ENCODE measurements at regions not wholly inside any gene's neighbourhood (a gene's known extent, or its start where the extent isn't known, plus 50 kb on each side); places are given as distances from the start of the nearest gene placed in this dataset.

GRCh38 chr11:92167571-92167970, 57.0 kb upstream of the FAT3 start (continued):
- no peak for TF ChIP-seq CTCF (IDR thresholded peaks at IDR 0.05)
- no peak for TF ChIP-seq MAX (IDR thresholded peaks at IDR 0.05; ENCODE audit: low read depth)
- no peak for TF ChIP-seq FOSL2 (IDR thresholded peaks at IDR 0.05; ENCODE audit: borderline replicate concordance, low read depth)

- WGBS (ENCODE audit: low lambda C conversion rate): 45% methylated on average over 3 of the region's 3 CpGs
- no peak overlapping the region for H3K9ac ChIP-seq
- DNase-seq: no peak
- H3K79me2 ChIP-seq (ENCODE audit: insufficient read depth): no peaks in the 10 kb centered on the region
- no peaks in the 10 kb centered on the region for H4K20me1 ChIP-seq (ENCODE audit: insufficient read depth)
- H3K27ac ChIP-seq (ENCODE audit: low read depth in 2 of 2, low read length in 1 of 2): no peak overlapping the region
- POLR2A ChIA-PET: no interaction called here
- TF ChIP-seq FOSL2 (IDR thresholded peaks at IDR 0.05; ENCODE audit: borderline replicate concordance, low read depth) (no peak), TAF1 (IDR thresholded peaks at IDR 0.05; ENCODE audit: borderline replicate concordance, low read depth, low read length) (no peak)
- H3F3A ChIP-seq (replicated peaks; ENCODE audit: insufficient read depth): no peaks in the 10 kb centered on the region
- H3K36me3 ChIP-seq (replicated peaks in 1 of 2; ENCODE audit: control insufficient read depth in 1 of 2, insufficient read depth in 2 of 2, low read length in 1 of 2): no peaks in the 10 kb centered on the region
- no peak overlapping the region for H3K4me2 ChIP-seq
- H3K9me2 ChIP-seq: no peaks in the 10 kb centered on the region
- H3K4me3 ChIP-seq (ENCODE audit: low read depth in 2 of 2, low read length in 1 of 2): no peak overlapping the region
- no peak overlapping the region for H2AFZ ChIP-seq (ENCODE audit: low read depth)
- H3K27me3 ChIP-seq (ENCODE audit: insufficient read depth): no peaks in the 10 kb centered on the region
- CTCF ChIA-PET: no interaction called here
- no peaks in the 10 kb centered on the region for H3K4me1 ChIP-seq (ENCODE audit: control insufficient read depth in 1 of 2, insufficient read depth in 2 of 2, low read depth in 1 of 2, low read length in 1 of 2)
- H3K9me3 ChIP-seq: no peaks in the 10 kb centered on the region
Observed at GRCh38 chr11:92166335-92166734, 58.3 kb upstream of the FAT3 start.

- Histone ChIP-seq H4K20me1 (ENCODE audit: insufficient read depth) (no peaks in the 10 kb centered on the region), H3K9ac (no peak overlapping the region), H3F3A (replicated peaks; ENCODE audit: insufficient read depth) (no peaks in the 10 kb centered on the region), H3K4me3 (ENCODE audit: low read depth in 2 of 2, low read length in 1 of 2) (no peak overlapping the region), H3K27ac (ENCODE audit: low read depth in 2 of 2, low read length in 1 of 2) (no peak overlapping the region), H3K9me3 (no peaks in the 10 kb centered on the region), H3K27me3 (ENCODE audit: insufficient read depth) (no peaks in the 10 kb centered on the region), H3K79me2 (ENCODE audit: insufficient read depth) (no peaks in the 10 kb centered on the region), H3K4me1 (ENCODE audit: control insufficient read depth in 1 of 2, insufficient read depth in 2 of 2, low read depth in 1 of 2, low read length in 1 of 2) (no peaks in the 10 kb centered on the region; a peak in 1 of 4 replicates), H3K4me2 (no peak overlapping the region), H3K9me2 (no peaks in the 10 kb centered on the region), H3K36me3 (replicated peaks in 1 of 2; ENCODE audit: control insufficient read depth in 1 of 2, insufficient read depth in 2 of 2, low read length in 1 of 2) (no peaks in the 10 kb centered on the region), H2AFZ (ENCODE audit: low read depth) (no peak overlapping the region)
- ChIA-PET POLR2A (no interaction called here), CTCF (interaction anchor here (1.4 kb wide), 1 partner anchor 13 kb away, joined by 3 read pairs; no protein-coding TSS in a partner anchor)
- DNase-seq: no peak
- 53% methylated on average over 1 of the region's 1 CpG for WGBS (ENCODE audit: low lambda C conversion rate)
- TF ChIP-seq ELF1 (IDR thresholded peaks at IDR 0.05): no peak
- no peak for TF ChIP-seq MEF2A (IDR thresholded peaks at IDR 0.05; ENCODE audit: borderline replicate concordance, low read depth)
- TF ChIP-seq GATA2 (CRISPR knock-in tag; IDR thresholded peaks at IDR 0.05): no peak
- TF ChIP-seq MAX (IDR thresholded peaks at IDR 0.05; ENCODE audit: low read depth): no peak
- TF ChIP-seq YY1 (IDR thresholded peaks at IDR 0.05; ENCODE audit: low read depth): no peak
- no peak for TF ChIP-seq TAF1 (IDR thresholded peaks at IDR 0.05; ENCODE audit: borderline replicate concordance, low read depth, low read length)
- no peak for TF ChIP-seq CTCF (IDR thresholded peaks at IDR 0.05)
- TF ChIP-seq MXI1 (IDR thresholded peaks at IDR 0.05; ENCODE audit: low read depth, low read length): no peak
- TF ChIP-seq NFIC (IDR thresholded peaks at IDR 0.05; ENCODE audit: borderline replicate concordance): no peak
- no peak for TF ChIP-seq USF1 (IDR thresholded peaks at IDR 0.05; ENCODE audit: borderline replicate concordance, low read depth)
- no peak for TF ChIP-seq RXRA (IDR thresholded peaks at IDR 0.05; ENCODE audit: borderline replicate concordance, low read depth)
- TF ChIP-seq TEAD4 (IDR thresholded peaks at IDR 0.05; ENCODE audit: borderline replicate concordance, insufficient read depth): no peak
- TF ChIP-seq RCOR1 (IDR thresholded peaks at IDR 0.05; ENCODE audit: low read length): no peak
- no peak for TF ChIP-seq USF2 (IDR thresholded peaks at IDR 0.05; ENCODE audit: borderline replicate concordance, low read depth, low read length)
Observed at GRCh38 chr11:92163879-92164278, 60.7 kb upstream of the FAT3 start.

Measured in SK-N-SH (cell line).